HCT116 (cell line): ENCODE measurements at regions not wholly inside any gene's neighbourhood (a gene's known extent, or its start where the extent isn't known, plus 50 kb on each side); places are given as distances from the start of the nearest gene placed in this dataset.

Source experiments
- ATAC-seq: fragments of 200-7000 bp; cut with Tn5 transposase; 2 replicates; pipeline ENCODE4 v1.9.1; 2020; ENCODE audit warnings: mild to moderate bottlenecking, moderate library complexity
- BruUV-seq: library from RNA; stranded (reverse); fragments of 400-500 nt; replicated peaks from 2 replicates; lab custom pipeline; 2021; lab: Mats Ljungman, UMichigan
- CTCF ChIA-PET: fragments of 300-600 bp; sonication (Branson Sonifier 250); formaldehyde crosslinking; loops from one replicate; lab custom pipeline; 2021; ENCODE audit warnings: antibody characterized with exemption; lab: Charles Lee
- POLR2A ChIA-PET: fragments of 300-600, 350-600 bp; sonication (Branson Sonifier 250); formaldehyde crosslinking; loops from one replicate; lab custom pipeline; 2021; ENCODE audit warnings: antibody characterized with exemption; lab: Charles Lee
- RAD21 ChIA-PET, 2 experiments: fragments of 300-600 bp; sonication (Branson Sonifier 250); formaldehyde crosslinking; loops; one replicate each; lab custom pipeline; 2023; ENCODE audit warnings: low total read pairs in 2 of 2; ENCODE audit not compliant: uncharacterized antibody in 2 of 2, unreplicated experiment in 2 of 2, low non-redundant PET in 1 of 2; lab: Charles Lee
- DNase-seq: peaks from one replicate; pipeline ENCODE4 v3.0.0-alpha.2; 2010; ENCODE audit warnings: low read depth, low spot score
- H2AFZ ChIP-seq: fragments of 200-600 bp; shearing (Covaris generic), sonication (generic); 2 replicates; pipeline ENCODE4 v1.6.1; 2017; ENCODE audit warnings: low read depth, mixed run types, mixed read lengths, antibody characterized with exemption, low read length; ENCODE audit not compliant: poor library complexity, severe bottlenecking
- H3K27ac ChIP-seq: 2 replicates; pipeline ENCODE4 v1.5.1; 2012; ENCODE audit warnings: low read depth, low read length
- H3K27me3 ChIP-seq: fragments of 200-600 bp; sonication (generic); 2 replicates; pipeline ENCODE4 v1.6.1; 2016; ENCODE audit warnings: mixed run types, low read length, mixed read lengths; ENCODE audit not compliant: insufficient read depth
- H3K36me3 ChIP-seq, 2 experiments: fragments of 200-500 bp in 1 of 2; fragments of 200-600 bp in 1 of 2; sonication (Bioruptor generic) in 1 of 2; sonication (generic) in 1 of 2; 2 replicates each; pipeline versions ENCODE4 v1.5.1 to v1.6.1; 2014 to 2016; ENCODE audit warnings: low read length in 2 of 2, inconsistent platforms in 1 of 2, mixed read lengths in 1 of 2, mixed run types in 1 of 2; ENCODE audit not compliant: insufficient read depth in 2 of 2, control insufficient read depth in 1 of 2
- H3K4me1 ChIP-seq, 2 experiments: fragments of 200-600 bp in 1 of 2; sonication (generic) in 1 of 2; 2 replicates each; pipeline versions ENCODE4 v1.5.1 to v1.6.1; 2012 to 2017; ENCODE audit warnings: low read length in 2 of 2, inconsistent platforms in 1 of 2, mild to moderate bottlenecking in 1 of 2, mixed read lengths in 1 of 2, mixed run types in 1 of 2, moderate library complexity in 1 of 2; ENCODE audit not compliant: insufficient read depth in 2 of 2, control insufficient read depth in 1 of 2
- H3K4me2 ChIP-seq: fragments of 200-600 bp; sonication (generic); 2 replicates; pipeline ENCODE4 v1.6.1; 2017; ENCODE audit warnings: mixed run types, low read length, mixed read lengths
- H3K4me3 ChIP-seq, 2 experiments: fragments of 200-600 bp in 1 of 2; sonication (generic) in 1 of 2; replicated peaks in 1 of 2; 2 replicates each; pipeline ENCODE4 v1.5.1; 2011 to 2016; ENCODE audit warnings: low read length in 2 of 2, control low read depth in 1 of 2, low read depth in 1 of 2, mild to moderate bottlenecking in 1 of 2, mixed read lengths in 1 of 2, mixed run types in 1 of 2
- H3K79me2 ChIP-seq: fragments of 200-600 bp; sonication (generic); 2 replicates; pipeline ENCODE4 v1.6.1; 2017; ENCODE audit warnings: mild to moderate bottlenecking, mixed run types, low read length, moderate library complexity, mixed read lengths; ENCODE audit not compliant: insufficient read depth
- H3K9ac ChIP-seq: fragments of 200-600 bp; sonication (generic); 2 replicates; pipeline ENCODE4 v1.6.1; 2016; ENCODE audit warnings: low read length, mixed read lengths
- H3K9me2 ChIP-seq: fragments of 200-600 bp; sonication (generic), shearing (Covaris generic); 2 replicates; pipeline ENCODE4 v1.6.1; 2017; ENCODE audit warnings: mixed run types, mild to moderate bottlenecking, moderate library complexity; ENCODE audit not compliant: insufficient read depth
- H3K9me3 ChIP-seq, 2 experiments: fragments of 200-500 bp in 1 of 2; fragments of 200-600 bp in 1 of 2; sonication (Bioruptor generic) in 1 of 2; sonication (generic) in 1 of 2; 2 replicates each; pipeline ENCODE4 v1.6.1; 2014 to 2017; ENCODE audit warnings: low read length in 2 of 2, mixed read lengths in 2 of 2, inconsistent platforms in 1 of 2, low read depth in 1 of 2, mild to moderate bottlenecking in 1 of 2, mixed run types in 1 of 2, moderate library complexity in 1 of 2; ENCODE audit not compliant: control insufficient read depth in 1 of 2, insufficient read depth in 1 of 2
- H4K20me1 ChIP-seq: fragments of 200-600 bp; sonication (generic), shearing (Covaris generic); 2 replicates; pipeline ENCODE4 v1.6.1; 2017; ENCODE audit warnings: mixed run types, mild to moderate bottlenecking, moderate library complexity; ENCODE audit not compliant: insufficient read depth
- ATF3 ChIP-seq: IDR thresholded peaks from 2 replicates; pipeline ENCODE4 v1.6.1; 2012
- CBX3 ChIP-seq: IDR thresholded peaks from 2 replicates; pipeline ENCODE4 v1.6.1; 2012; ENCODE audit warnings: low read depth
- EGR1 ChIP-seq: IDR thresholded peaks from 2 replicates; pipeline ENCODE4 v1.6.1; 2012; ENCODE audit warnings: low read depth
- ELF1 ChIP-seq: IDR thresholded peaks from 2 replicates; pipeline ENCODE4 v1.6.1; 2012; ENCODE audit warnings: low read depth, borderline replicate concordance
- MAX ChIP-seq: IDR thresholded peaks from 2 replicates; pipeline ENCODE4 v1.6.1; 2012
- POLR2AphosphoS5 ChIP-seq: IDR thresholded peaks from 2 replicates; pipeline ENCODE4 v1.6.1; 2011; ENCODE audit warnings: mild to moderate bottlenecking, low read depth, low read length, moderate library complexity
- REST ChIP-seq: IDR thresholded peaks from 2 replicates; pipeline ENCODE4 v1.6.1; 2012; ENCODE audit warnings: low read depth
- SP1 ChIP-seq: IDR thresholded peaks from 2 replicates; pipeline ENCODE4 v1.6.1; 2012; ENCODE audit warnings: low read depth
- intact Hi-C: fragments of 100-400 bp; cut with micrococcal nuclease; formaldehyde crosslinking; loops from 2 replicates; pipeline ENCODE4 v1.10.0; 2022

- Histone ChIP-seq H3K9me3 (0 out of 4 replicates have a peak, but pooled peaks cover 0 to 4% of the 10 kb centered on the region in 2 experiments), H4K20me1 (no peaks in the 10 kb centered on the region), H2AFZ (no peak overlapping the region), H3K4me2 (no peak overlapping the region), H3K27me3 (no peaks in the 10 kb centered on the region), H3K4me1 (no peaks in the 10 kb centered on the region), H3K27ac (no peak overlapping the region), H3K4me3 (no peak overlapping the region), H3K79me2 (no peaks in the 10 kb centered on the region), H3K36me3 (no peaks in the 10 kb centered on the region), H3K9ac (no peak overlapping the region), H3K9me2 (no peaks in the 10 kb centered on the region; the same call in 1 of the 2 replicates)
- ChIA-PET RAD21 (no interaction called here), POLR2A (no interaction called here), CTCF (no interaction called here)
- DNase-seq (no peak), ATAC-seq (no peak)
- intact Hi-C loops: no loop called here
- no TSS peak for BruUV-seq
- TF ChIP-seq ELF1: no peak
- TF ChIP-seq EGR1: no peak
- TF ChIP-seq CBX3: no peak
- no peak for TF ChIP-seq SP1
- no peak for TF ChIP-seq POLR2AphosphoS5
- no peak for TF ChIP-seq ATF3
Measured at GRCh38 chr7:119692541-119692940, 580.4 kb upstream of the KCND2 start.

GRCh38 chr7:119694506-119694905, 578.5 kb upstream of the KCND2 start:
- Histone ChIP-seq H4K20me1 (no peaks in the 10 kb centered on the region), H3K9me3 (0 out of 4 replicates have a peak, but pooled peaks cover 0 to 4% of the 10 kb centered on the region in 2 experiments), H3K9me2 (no peaks in the 10 kb centered on the region; the same call in 1 of the 2 replicates), H3K36me3 (no peaks in the 10 kb centered on the region), H3K27ac (no peak overlapping the region), H3K9ac (no peak overlapping the region), H3K27me3 (no peaks in the 10 kb centered on the region), H3K4me2 (no peak overlapping the region), H3K4me1 (no peaks in the 10 kb centered on the region), H3K4me3 (no peak overlapping the region), H2AFZ (no peak overlapping the region), H3K79me2 (no peaks in the 10 kb centered on the region)
- POLR2A ChIA-PET: no interaction called here
- DNase-seq: no peak
- BruUV-seq: no TSS peak
- ATAC-seq: no peak
- intact Hi-C loops: no loop called here
- RAD21 ChIA-PET: no interaction called here
- TF ChIP-seq MAX: no peak
- peak; percentile 29; the same call in 1 of the 2 replicates for TF ChIP-seq CBX3
- no peak for TF ChIP-seq REST
- CTCF ChIA-PET: no interaction called here
